GM12892 (cell line): ENCODE measurements at regions not wholly inside any gene's neighbourhood (a gene's known extent, or its start where the extent isn't known, plus 50 kb on each side); places are given as distances from the start of the nearest gene placed in this dataset.

Experiments used
- POLR2A ChIP-seq: IDR thresholded peaks from 2 replicates; pipeline ENCODE4 v1.6.1; 2011; ENCODE audit warnings: low read depth, low read length, control low read depth
- POLR2AphosphoS5 ChIP-seq: IDR thresholded peaks from 2 replicates; pipeline ENCODE4 v1.6.1; 2011; ENCODE audit warnings: low read depth, low read length, control low read depth
- TAF1 ChIP-seq: IDR thresholded peaks from 2 replicates; pipeline ENCODE4 v1.6.1; 2011; ENCODE audit warnings: low read depth, mild to moderate bottlenecking, control low read depth, low read length, borderline replicate concordance

DNA sequence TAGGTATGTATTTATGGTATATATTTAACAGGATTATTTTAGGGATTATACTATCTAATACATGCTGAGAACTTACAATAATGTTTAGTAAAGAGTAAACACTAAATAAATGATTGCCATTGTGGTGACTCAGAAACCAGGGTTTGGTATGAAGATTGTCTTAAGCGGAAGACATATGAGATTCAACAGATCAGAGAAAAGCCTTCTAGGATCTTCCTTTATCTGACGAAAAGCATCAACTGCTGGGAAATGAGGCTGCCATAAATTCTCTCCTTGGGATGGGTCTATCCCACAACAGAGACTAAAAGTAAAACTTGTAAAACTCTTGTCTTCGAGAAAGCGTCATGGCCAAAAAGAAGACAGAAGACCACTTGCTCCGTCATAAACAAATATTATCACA is 1352.2 kb upstream of the EPHA6 start:
- TF ChIP-seq POLR2AphosphoS5, result no peak
- no peak for TF ChIP-seq POLR2A
- TF ChIP-seq TAF1, result no peak
